ENCODE measurements at regions not wholly inside any gene's neighbourhood (a gene's known extent, or its start where the extent isn't known, plus 50 kb on each side); places are given as distances from the start of the nearest gene placed in this dataset.

DNA sequence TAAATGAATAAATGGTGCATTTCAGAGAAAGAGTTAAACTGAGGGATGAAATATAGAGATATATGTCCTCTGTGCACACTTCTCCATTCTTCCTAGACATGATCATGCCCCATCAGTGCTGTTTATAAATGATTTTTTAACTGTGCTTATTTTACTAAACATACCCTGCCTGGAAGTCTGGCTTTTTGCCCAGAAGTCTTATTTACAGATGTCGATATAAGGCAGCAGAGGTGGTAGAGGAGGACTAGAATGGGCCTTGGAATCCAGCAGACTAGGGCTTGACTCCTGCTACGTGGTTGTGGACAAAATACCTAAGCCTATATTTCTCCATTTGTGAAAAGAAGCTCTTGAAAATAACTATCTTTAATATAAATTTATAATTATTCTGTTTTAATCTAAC lies 355.5 kb downstream of the RAD51AP2 start:
- Histone ChIP-seq H3K9ac (ENCODE audit: control insufficient read depth, extremely low read depth, insufficient read depth, low read length) (no peak overlapping the region), H3K9me3 (ENCODE audit: control insufficient read depth, low read depth, low read length) (no peaks in the 10 kb centered on the region), H3K27ac (ENCODE audit: control insufficient read depth, insufficient read depth, low read length) (no peak overlapping the region), H2AFZ (ENCODE audit: control insufficient read depth, low read length) (no peak overlapping the region), H3K27me3 (ENCODE audit: control insufficient read depth, extremely low read depth, insufficient read depth, low read length) (no peaks in the 10 kb centered on the region), H4K20me1 (ENCODE audit: control insufficient read depth, extremely low read depth, insufficient read depth, low read length) (no peaks in the 10 kb centered on the region), H3K79me2 (ENCODE audit: control insufficient read depth, insufficient read depth, low read length) (no peaks in the 10 kb centered on the region), H3K9me1 (ENCODE audit: control insufficient read depth, extremely low read depth, insufficient read depth, low read length) (no peaks in the 10 kb centered on the region), H3K4me3 (ENCODE audit: control insufficient read depth in 2 of 3, extremely low read depth in 1 of 3, insufficient read depth in 2 of 3, low read depth in 1 of 3, low read length in 3 of 3) (no peak overlapping the region), H3K4me2 (ENCODE audit: control insufficient read depth, extremely low read depth, insufficient read depth, low read depth, low read length) (no peak overlapping the region), H3K4me1 (ENCODE audit: control insufficient read depth, extremely low read depth, insufficient read depth, low read length) (no peaks in the 10 kb centered on the region), H3K36me3 (ENCODE audit: control insufficient read depth in 2 of 2, extremely low read depth in 1 of 2, insufficient read depth in 2 of 2, low read length in 2 of 2) (no peaks in the 10 kb centered on the region)
- no peak for FAIRE-seq
- dilution Hi-C loops (cut with MboI; ENCODE audit: extremely low pct_ligation_motif_present, low sequenced_read_pairs): no loop called here
- TF ChIP-seq, protein P1, sequence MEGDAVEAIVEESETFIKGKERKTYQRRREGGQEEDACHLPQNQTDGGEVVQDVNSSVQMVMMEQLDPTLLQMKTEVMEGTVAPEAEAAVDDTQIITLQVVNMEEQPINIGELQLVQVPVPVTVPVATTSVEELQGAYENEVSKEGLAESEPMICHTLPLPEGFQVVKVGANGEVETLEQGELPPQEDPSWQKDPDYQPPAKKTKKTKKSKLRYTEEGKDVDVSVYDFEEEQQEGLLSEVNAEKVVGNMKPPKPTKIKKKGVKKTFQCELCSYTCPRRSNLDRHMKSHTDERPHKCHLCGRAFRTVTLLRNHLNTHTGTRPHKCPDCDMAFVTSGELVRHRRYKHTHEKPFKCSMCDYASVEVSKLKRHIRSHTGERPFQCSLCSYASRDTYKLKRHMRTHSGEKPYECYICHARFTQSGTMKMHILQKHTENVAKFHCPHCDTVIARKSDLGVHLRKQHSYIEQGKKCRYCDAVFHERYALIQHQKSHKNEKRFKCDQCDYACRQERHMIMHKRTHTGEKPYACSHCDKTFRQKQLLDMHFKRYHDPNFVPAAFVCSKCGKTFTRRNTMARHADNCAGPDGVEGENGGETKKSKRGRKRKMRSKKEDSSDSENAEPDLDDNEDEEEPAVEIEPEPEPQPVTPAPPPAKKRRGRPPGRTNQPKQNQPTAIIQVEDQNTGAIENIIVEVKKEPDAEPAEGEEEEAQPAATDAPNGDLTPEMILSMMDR (optimal IDR thresholded peaks at IDR 0.05 in 1 of 3, IDR thresholded peaks at IDR 0.05 in 1 of 3, conservative IDR thresholded peaks at IDR 0.05 in 1 of 3; ENCODE audit: extremely low read depth in 1 of 3, insufficient read depth in 2 of 3, low read length in 3 of 3): no peak
- no peak for TF ChIP-seq EZH2 (IDR thresholded peaks at IDR 0.05; ENCODE audit: low read length)
- DNase-seq (ENCODE audit: low read depth, low spot score): no peak

DNA sequence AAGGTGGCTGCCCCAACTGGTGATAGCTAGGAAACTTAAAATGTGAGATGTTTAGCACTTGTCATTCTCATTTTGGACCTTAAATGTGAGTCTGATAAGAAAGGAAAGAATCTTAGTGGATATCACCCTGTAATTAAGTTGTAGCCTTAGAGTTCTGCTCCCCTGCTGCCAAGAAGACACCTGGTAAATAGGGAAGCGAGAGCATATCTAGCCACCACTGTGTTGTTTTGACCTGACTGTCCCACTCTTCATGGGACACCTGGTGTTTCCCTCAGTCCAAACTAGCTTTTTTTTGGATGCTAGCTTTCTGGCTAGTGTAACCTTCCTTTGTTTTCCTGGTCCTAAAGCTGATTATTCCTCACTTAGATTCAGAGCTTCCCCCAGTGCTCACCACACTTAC lies 357.6 kb downstream of the RAD51AP2 start:
- Histone ChIP-seq H3K79me2 (ENCODE audit: control insufficient read depth, insufficient read depth, low read length) (no peaks in the 10 kb centered on the region), H4K20me1 (ENCODE audit: control insufficient read depth, extremely low read depth, insufficient read depth, low read length) (no peaks in the 10 kb centered on the region), H3K4me1 (ENCODE audit: control insufficient read depth, extremely low read depth, insufficient read depth, low read length) (no peaks in the 10 kb centered on the region), H3K27me3 (ENCODE audit: control insufficient read depth, extremely low read depth, insufficient read depth, low read length) (no peaks in the 10 kb centered on the region), H3K4me2 (ENCODE audit: control insufficient read depth, extremely low read depth, insufficient read depth, low read depth, low read length) (no peak overlapping the region), H3K9me1 (ENCODE audit: control insufficient read depth, extremely low read depth, insufficient read depth, low read length) (no peaks in the 10 kb centered on the region), H3K9ac (ENCODE audit: control insufficient read depth, extremely low read depth, insufficient read depth, low read length) (no peak overlapping the region), H2AFZ (ENCODE audit: control insufficient read depth, low read length) (no peak overlapping the region), H3K4me3 (ENCODE audit: control insufficient read depth in 2 of 3, extremely low read depth in 1 of 3, insufficient read depth in 2 of 3, low read depth in 1 of 3, low read length in 3 of 3) (no peak overlapping the region), H3K36me3 (ENCODE audit: control insufficient read depth in 2 of 2, extremely low read depth in 1 of 2, insufficient read depth in 2 of 2, low read length in 2 of 2) (no peaks in the 10 kb centered on the region), H3K9me3 (ENCODE audit: control insufficient read depth, low read depth, low read length) (no peaks in the 10 kb centered on the region), H3K27ac (ENCODE audit: control insufficient read depth, insufficient read depth, low read length) (no peak overlapping the region)
- dilution Hi-C loops (cut with MboI; ENCODE audit: extremely low pct_ligation_motif_present, low sequenced_read_pairs): no loop called here
- DNase-seq (ENCODE audit: low read depth, low spot score): no peak
- FAIRE-seq: no peak
- no peak for TF ChIP-seq EZH2 (IDR thresholded peaks at IDR 0.05; ENCODE audit: low read length)
- TF ChIP-seq, protein P1 (optimal IDR thresholded peaks at IDR 0.05 in 1 of 3, IDR thresholded peaks at IDR 0.05 in 1 of 3, conservative IDR thresholded peaks at IDR 0.05 in 1 of 3; ENCODE audit: extremely low read depth in 1 of 3, insufficient read depth in 2 of 3, low read length in 3 of 3): no peak
